HEK293 (cell line): ENCODE measurements at regions not wholly inside any gene's neighbourhood (a gene's known extent, or its start where the extent isn't known, plus 50 kb on each side); places are given as distances from the start of the nearest gene placed in this dataset.

ENCODE experiments used
- CTCF ChIA-PET: fragments of 350-600 bp; formaldehyde crosslinking; extraction: SDS; loops from one replicate; lab custom pipeline; 2021; ENCODE audit warnings: antibody characterized with exemption; lab: Yijun Ruan, JAX
- POLR2A ChIA-PET: fragments of 300-600 bp; formaldehyde crosslinking; extraction: SDS; loops from one replicate; lab custom pipeline; 2020; ENCODE audit warnings: antibody characterized with exemption, inconsistent platforms; lab: Yijun Ruan, JAX
- H3K27ac ChIP-seq: fragments of 200-500 bp; sonication (Bioruptor generic); 2 replicates; pipeline ENCODE4 v1.5.1; 2014; ENCODE audit warnings: low read depth, low read length, control low read depth, inconsistent platforms; ENCODE audit errors: extremely low read depth
- H3K36me3 ChIP-seq, 2 experiments: fragments of 200-500 bp in 1 of 2; sonication (Bioruptor generic) in 1 of 2; 1 replicate in 1 of 2; 2 replicates in 1 of 2; pipeline ENCODE4 v1.5.1; 2014 to 2017; ENCODE audit warnings: inconsistent platforms in 2 of 2, low read length in 2 of 2; ENCODE audit not compliant: control insufficient read depth in 2 of 2, insufficient read depth in 1 of 2
- H3K4me1 ChIP-seq: fragments of 200-500 bp; sonication (Bioruptor generic); 2 replicates; pipeline ENCODE4 v1.5.1; 2014; ENCODE audit warnings: mild to moderate bottlenecking, low read length, inconsistent platforms; ENCODE audit not compliant: control insufficient read depth, insufficient read depth
- H3K4me3 ChIP-seq: 2 replicates; pipeline ENCODE4 v1.5.1; 2011; ENCODE audit warnings: low read depth, mild to moderate bottlenecking, control low read depth, low read length, moderate library complexity
- H3K9me3 ChIP-seq: fragments of 200-500 bp; sonication (Bioruptor generic); 2 replicates; pipeline ENCODE4 v1.5.1; 2014; ENCODE audit warnings: low read depth, low read length, inconsistent platforms; ENCODE audit not compliant: control insufficient read depth, insufficient read depth
- KLF16 ChIP-seq: fragments of 450-650 bp; formaldehyde crosslinking; IDR thresholded peaks from 2 replicates; pipeline ENCODE4 v1.5.1; 2017; ENCODE audit warnings: missing biosample characterization, missing genetic modification characterization
- REPIN1 ChIP-seq: fragments of 450-650 bp; formaldehyde crosslinking; IDR thresholded peaks from 2 replicates; pipeline ENCODE4 v1.5.1; 2017; ENCODE audit warnings: missing biosample characterization, missing genetic modification characterization, low read depth
- REST ChIP-seq: fragments of 450-650 bp; formaldehyde crosslinking; IDR thresholded peaks from 2 replicates; pipeline ENCODE4 v1.5.1; 2016; ENCODE audit warnings: missing biosample characterization, missing genetic modification characterization
- SCRT1 ChIP-seq: fragments of 450-650 bp; formaldehyde crosslinking; IDR thresholded peaks from 2 replicates; pipeline ENCODE4 v1.5.1; 2016; ENCODE audit warnings: missing biosample characterization, missing genetic modification characterization, borderline replicate concordance
- SCRT2 ChIP-seq: fragments of 450-650 bp; formaldehyde crosslinking; IDR thresholded peaks from 2 replicates; pipeline ENCODE4 v1.5.1; 2016; ENCODE audit warnings: missing biosample characterization, missing genetic modification characterization
- YY1 ChIP-seq: fragments of 450-650 bp; formaldehyde crosslinking; IDR thresholded peaks from 2 replicates; pipeline ENCODE4 v1.5.1; 2018; ENCODE audit warnings: missing biosample characterization, missing genetic modification characterization
- ZFP37 ChIP-seq: fragments of 450-650 bp; formaldehyde crosslinking; IDR thresholded peaks from 2 replicates; pipeline ENCODE4 v1.5.1; 2016; ENCODE audit warnings: missing biosample characterization, missing genetic modification characterization
- ZIC2 ChIP-seq: fragments of 450-650 bp; formaldehyde crosslinking; IDR thresholded peaks from 2 replicates; pipeline ENCODE4 v1.5.1; 2016; ENCODE audit warnings: missing biosample characterization, missing genetic modification characterization
- ZNF10 ChIP-seq: fragments of 450-650 bp; formaldehyde crosslinking; IDR thresholded peaks from 2 replicates; pipeline ENCODE4 v1.5.1; 2017; ENCODE audit warnings: missing biosample characterization, missing genetic modification characterization
- ZNF350 ChIP-seq: fragments of 450-650 bp; formaldehyde crosslinking; IDR thresholded peaks from 2 replicates; pipeline ENCODE4 v1.5.0; 2017; ENCODE audit warnings: missing biosample characterization, mild to moderate bottlenecking, missing genetic modification characterization
- ZNF416 ChIP-seq: fragments of 450-650 bp; formaldehyde crosslinking; IDR thresholded peaks from 2 replicates; pipeline ENCODE4 v1.5.1; 2016; ENCODE audit warnings: missing biosample characterization, missing genetic modification characterization
- ZNF433 ChIP-seq: fragments of 450-650 bp; formaldehyde crosslinking; IDR thresholded peaks from 2 replicates; pipeline ENCODE4 v1.5.1; 2016; ENCODE audit warnings: missing biosample characterization, missing genetic modification characterization, low read depth
- ZNF571 ChIP-seq: fragments of 450-650 bp; formaldehyde crosslinking; IDR thresholded peaks from 2 replicates; pipeline ENCODE4 v1.5.0; 2017; ENCODE audit warnings: missing biosample characterization, missing genetic modification characterization
- ZSCAN16 ChIP-seq: fragments of 450-650 bp; formaldehyde crosslinking; IDR thresholded peaks from 2 replicates; pipeline ENCODE4 v1.5.1; 2016; ENCODE audit warnings: missing biosample characterization, missing genetic modification characterization
- TF ChIP-seq, protein P1 (sequence below): fragments of 450-650 bp; formaldehyde crosslinking; IDR thresholded peaks from 2 replicates; pipeline ENCODE4 v1.5.1; 2016; ENCODE audit warnings: missing biosample characterization, missing genetic modification characterization, low read depth
- TF ChIP-seq, protein P2 (sequence below): fragments of 450-650 bp; formaldehyde crosslinking; IDR thresholded peaks from 2 replicates; pipeline ENCODE4 v1.5.1; 2016; ENCODE audit warnings: missing biosample characterization, missing genetic modification characterization

GRCh38 chr3:23697416-23697815 is 108.3 kb upstream of the UBE2E1 start:
- H3K4me1 ChIP-seq: no peaks in the 10 kb centered on the region
- H3K36me3 ChIP-seq: no peaks in the 10 kb centered on the region
- POLR2A ChIA-PET: interaction anchor here (0.6 to 1.4 kb wide), 2 partner anchors 93 to 219 kb away, joined by 3 read pairs; partner anchors contain the start of genes NKIRAS1 and RPL15
- TF ChIP-seq, protein P1, sequence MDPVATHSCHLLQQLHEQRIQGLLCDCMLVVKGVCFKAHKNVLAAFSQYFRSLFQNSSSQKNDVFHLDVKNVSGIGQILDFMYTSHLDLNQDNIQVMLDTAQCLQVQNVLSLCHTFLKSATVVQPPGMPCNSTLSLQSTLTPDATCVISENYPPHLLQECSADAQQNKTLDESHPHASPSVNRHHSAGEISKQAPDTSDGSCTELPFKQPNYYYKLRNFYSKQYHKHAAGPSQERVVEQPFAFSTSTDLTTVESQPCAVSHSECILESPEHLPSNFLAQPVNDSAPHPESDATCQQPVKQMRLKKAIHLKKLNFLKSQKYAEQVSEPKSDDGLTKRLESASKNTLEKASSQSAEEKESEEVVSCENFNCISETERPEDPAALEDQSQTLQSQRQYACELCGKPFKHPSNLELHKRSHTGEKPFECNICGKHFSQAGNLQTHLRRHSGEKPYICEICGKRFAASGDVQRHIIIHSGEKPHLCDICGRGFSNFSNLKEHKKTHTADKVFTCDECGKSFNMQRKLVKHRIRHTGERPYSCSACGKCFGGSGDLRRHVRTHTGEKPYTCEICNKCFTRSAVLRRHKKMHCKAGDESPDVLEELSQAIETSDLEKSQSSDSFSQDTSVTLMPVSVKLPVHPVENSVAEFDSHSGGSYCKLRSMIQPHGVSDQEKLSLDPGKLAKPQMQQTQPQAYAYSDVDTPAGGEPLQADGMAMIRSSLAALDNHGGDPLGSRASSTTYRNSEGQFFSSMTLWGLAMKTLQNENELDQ (tag by site-specific recombination): no peak
- TF ChIP-seq REST (no peak), ZNF433 (tag by site-specific recombination) (no peak), ZNF416 (tag by site-specific recombination) (no peak), REPIN1 (no peak), ZIC2 (peak; percentile 39; the same call in 1 of the 2 replicates), ZNF571 (tag by site-specific recombination) (no peak)
- no peaks in the 10 kb centered on the region for H3K9me3 ChIP-seq
- CTCF ChIA-PET: interaction anchor here (0.5 kb wide), 1 partner anchor 22 kb away, joined by 3 read pairs; no protein-coding TSS in a partner anchor
- no peak overlapping the region for H3K27ac ChIP-seq
- H3K4me3 ChIP-seq: no peak overlapping the region

- ChIA-PET CTCF (interaction anchor here (0.6 to 0.8 kb wide), 2 partner anchors 9 to 1833 kb away, joined by 4 to 7 read pairs; no protein-coding TSS in a partner anchor), POLR2A (interaction anchor here (1.4 kb wide), 1 partner anchor 218 kb away, joined by 3 read pairs; the partner anchor contains the start of genes NKIRAS1 and RPL15)
- H3K9me3 ChIP-seq: no peaks in the 10 kb centered on the region
- H3K4me1 ChIP-seq: no peaks in the 10 kb centered on the region
- peak; percentile 48; the same call in 1 of the 2 replicates for TF ChIP-seq SCRT1 (tag by site-specific recombination)
- no peak for TF ChIP-seq ZFP37 (tag by site-specific recombination)
- 0 out of 2 replicates have a peak, but pooled peaks have one; percentile 39 for TF ChIP-seq SCRT2
- no peak overlapping the region for H3K4me3 ChIP-seq
- no peaks in the 10 kb centered on the region for H3K36me3 ChIP-seq
- no peak overlapping the region for H3K27ac ChIP-seq
Measured at GRCh38 chr3:23698652-23699313, 107.0 kb upstream of the UBE2E1 start.

DNA sequence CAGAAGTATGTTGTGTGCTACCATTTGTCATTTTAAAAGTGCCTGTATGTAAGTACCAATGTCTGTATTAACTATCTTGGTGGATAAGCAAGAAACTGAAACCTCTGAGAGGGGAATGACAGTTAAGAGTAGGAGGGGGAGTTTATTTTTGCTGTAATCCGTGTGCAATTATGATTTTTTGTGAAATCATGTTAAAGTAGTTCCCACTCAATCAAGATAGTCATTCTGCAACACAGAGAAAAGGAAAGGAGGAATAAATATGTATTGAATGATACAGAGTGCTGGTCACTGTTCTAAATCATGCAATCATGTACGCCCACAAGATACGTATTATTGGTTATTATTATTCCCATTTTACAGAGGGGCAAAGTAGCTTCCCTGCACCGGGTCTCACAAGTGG is 105.1 kb upstream of the UBE2E1 start:
- H3K9me3 ChIP-seq: no peaks in the 10 kb centered on the region
- H3K36me3 ChIP-seq: no peaks in the 10 kb centered on the region
- H3K27ac ChIP-seq: no peak overlapping the region
- CTCF ChIA-PET: no interaction called here
- H3K4me1 ChIP-seq: no peaks in the 10 kb centered on the region
- POLR2A ChIA-PET: no interaction called here
- TF ChIP-seq SCRT1 (tag by site-specific recombination) (no peak), KLF16 (no peak), ZNF350 (tag by site-specific recombination) (no peak), ZSCAN16 (tag by site-specific recombination) (no peak), ZNF10 (tag by site-specific recombination) (no peak), YY1 (no peak)
- TF ChIP-seq, protein P2, sequence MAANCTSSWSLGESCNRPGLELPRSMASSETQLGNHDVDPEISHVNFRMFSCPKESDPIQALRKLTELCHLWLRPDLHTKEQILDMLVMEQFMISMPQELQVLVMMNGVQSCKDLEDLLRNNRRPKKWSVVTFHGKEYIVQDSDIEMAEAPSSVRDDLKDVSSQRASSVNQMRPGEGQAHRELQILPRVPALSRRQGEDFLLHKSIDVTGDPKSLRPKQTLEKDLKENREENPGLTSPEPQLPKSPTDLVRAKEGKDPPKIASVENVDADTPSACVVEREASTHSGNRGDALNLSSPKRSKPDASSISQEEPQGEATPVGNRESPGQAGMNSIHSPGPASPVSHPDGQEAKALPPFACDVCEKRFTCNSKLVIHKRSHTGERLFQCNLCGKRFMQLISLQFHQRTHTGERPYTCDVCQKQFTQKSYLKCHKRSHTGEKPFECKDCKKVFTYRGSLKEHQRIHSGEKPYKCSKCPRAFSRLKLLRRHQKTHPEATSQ: no peak
- H3K4me3 ChIP-seq: no peak overlapping the region
